Effector memory CD8-positive, alpha-beta T cell (primary cell): ENCODE measurements at regions not wholly inside any gene's neighbourhood (a gene's known extent, or its start where the extent isn't known, plus 50 kb on each side); places are given as distances from the start of the nearest gene placed in this dataset.
"Not testable (repeated sequence)": the region's sequence is repeated elsewhere in the genome, so short reads cannot be mapped to it uniquely, and the experiment has no call there.

ENCODE experiments used
- ATAC-seq: fragments of 150-1000 bp; cut with Tn5 transposase; replicated peaks from 2 replicates; pipeline ENCODE4 v1.10.0; 2021; ENCODE audit warnings: mild to moderate bottlenecking, moderate library complexity
- DNase-seq, 3 experiments: peaks; one replicate each; pipeline ENCODE4 v3.0.0; 2021
- H3K27ac Mint-ChIP-seq, 2 donors: one replicate each; pipeline ENCODE4 v1.8.0; 2022; ENCODE audit warnings: mild to moderate bottlenecking in 2 of 2, mixed read lengths in 2 of 2, moderate library complexity in 2 of 2
- H3K27me3 Mint-ChIP-seq, 2 donors: one replicate each; pipeline ENCODE4 v1.8.0; 2022; ENCODE audit warnings: mixed read lengths in 2 of 2
- H3K36me3 Mint-ChIP-seq: one replicate; pipeline ENCODE4 v1.8.0; 2022; ENCODE audit warnings: mild to moderate bottlenecking, moderate library complexity, mixed read lengths; ENCODE audit not compliant: insufficient read depth
- H3K4me1 Mint-ChIP-seq, 2 donors: one replicate each; pipeline ENCODE4 v1.8.0; 2022; ENCODE audit warnings: low read depth in 2 of 2, mixed read lengths in 2 of 2
- H3K4me3 Mint-ChIP-seq, 2 donors: one replicate each; pipeline ENCODE4 v1.8.0; 2022; ENCODE audit warnings: mild to moderate bottlenecking in 2 of 2, mixed read lengths in 2 of 2, moderate library complexity in 2 of 2
- H3K9me3 Mint-ChIP-seq, 2 donors: one replicate each; pipeline ENCODE4 v1.8.0; 2022; ENCODE audit warnings: mixed read lengths in 2 of 2

DNA sequence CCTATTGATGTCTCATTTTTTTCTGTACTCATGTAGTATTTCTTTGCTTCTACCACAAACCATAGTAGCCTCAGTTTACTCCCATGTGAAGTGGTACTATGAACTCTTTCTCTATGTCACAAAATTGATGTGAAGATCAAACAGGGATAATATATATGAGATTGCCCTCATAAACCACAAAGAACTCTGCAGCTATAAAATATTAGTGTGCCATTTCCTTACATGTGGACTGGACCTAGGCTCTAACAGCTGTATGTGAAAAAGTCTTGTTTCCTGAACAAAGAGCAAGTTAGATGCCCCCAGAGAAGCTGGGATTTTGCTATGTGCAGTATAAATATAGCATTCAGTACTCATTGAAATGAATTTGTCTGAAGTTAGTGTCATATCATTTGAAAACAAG lies 412.6 kb upstream of the ADAMTSL1 start:
- H3K4me1 Mint-ChIP-seq, result no peaks in the 10 kb centered on the region
- ATAC-seq (no peak), DNase-seq (no peak)
- H3K27ac Mint-ChIP-seq, result no peak overlapping the region
- H3K27me3 Mint-ChIP-seq, result no peaks in the 10 kb centered on the region
- H3K36me3 Mint-ChIP-seq, result no peaks in the 10 kb centered on the region
- no peak overlapping the region for H3K4me3 Mint-ChIP-seq
- H3K9me3 Mint-ChIP-seq, result peaks cover 0 to 2% of the 10 kb centered on the region in 2 donors

DNA sequence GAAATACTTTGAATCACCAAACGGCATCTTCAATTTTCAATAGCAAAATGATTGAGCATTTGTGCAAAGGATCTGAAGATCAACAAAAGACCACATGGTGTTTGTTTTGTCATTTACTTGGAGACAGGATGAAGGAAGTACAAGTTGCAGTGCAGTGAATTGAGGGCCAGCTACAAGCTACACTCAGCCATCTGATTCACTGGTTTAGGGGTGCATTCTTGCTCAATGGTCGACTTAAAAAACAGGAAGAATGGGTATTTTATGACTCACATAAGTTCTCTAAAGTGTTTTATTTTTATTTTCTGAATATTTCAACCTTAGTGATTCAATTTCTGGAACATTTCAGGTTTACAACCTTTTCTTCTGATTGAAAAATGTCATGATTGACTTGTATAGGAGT lies 412.1 kb upstream of the ADAMTSL1 start:
- Mint-ChIP-seq H3K36me3 (no peaks in the 10 kb centered on the region), H3K9me3 (peaks cover 0 to 2% of the 10 kb centered on the region in 2 donors), H3K27me3 (no peaks in the 10 kb centered on the region), H3K4me1 (no peaks in the 10 kb centered on the region), H3K27ac (no peak overlapping the region), H3K4me3 (no peak overlapping the region)
- no peak for ATAC-seq
- DNase-seq, result no peak

DNA sequence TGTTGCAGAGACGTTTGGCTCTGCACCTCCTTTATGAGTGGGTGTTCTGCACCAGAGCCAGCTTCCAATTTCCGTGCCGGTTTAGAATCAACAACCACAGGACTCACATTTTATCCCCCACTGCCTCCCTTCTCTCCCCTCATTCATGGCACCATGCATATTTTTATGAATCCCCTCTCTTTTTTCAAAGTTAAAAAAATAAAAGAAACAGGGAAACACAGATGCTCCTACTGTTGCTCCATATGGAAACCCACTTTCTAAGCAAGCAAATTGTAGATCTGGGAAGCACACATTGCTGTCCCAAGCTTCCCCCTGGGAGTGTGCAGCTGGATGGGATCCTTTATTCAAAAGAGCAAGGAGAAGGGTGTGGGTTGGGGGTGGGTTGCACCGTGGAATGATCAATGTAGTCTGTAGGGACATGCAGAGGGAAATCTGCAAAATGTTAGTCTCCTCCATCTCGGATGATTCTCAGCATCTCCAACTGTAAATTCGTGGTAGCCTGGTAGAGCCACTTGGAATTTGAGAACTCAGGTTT lies 410.0 kb upstream of the ADAMTSL1 start:
- DNase-seq, result no peak
- H3K4me1 Mint-ChIP-seq, result no peaks in the 10 kb centered on the region
- H3K4me3 Mint-ChIP-seq, result no peak overlapping the region
- no peak for ATAC-seq
- no peak overlapping the region for H3K27ac Mint-ChIP-seq
- H3K36me3 Mint-ChIP-seq, result no peaks in the 10 kb centered on the region
- H3K27me3 Mint-ChIP-seq, result no peaks in the 10 kb centered on the region
- peaks cover 0 to 6% of the 10 kb centered on the region in 2 donors for H3K9me3 Mint-ChIP-seq

DNA sequence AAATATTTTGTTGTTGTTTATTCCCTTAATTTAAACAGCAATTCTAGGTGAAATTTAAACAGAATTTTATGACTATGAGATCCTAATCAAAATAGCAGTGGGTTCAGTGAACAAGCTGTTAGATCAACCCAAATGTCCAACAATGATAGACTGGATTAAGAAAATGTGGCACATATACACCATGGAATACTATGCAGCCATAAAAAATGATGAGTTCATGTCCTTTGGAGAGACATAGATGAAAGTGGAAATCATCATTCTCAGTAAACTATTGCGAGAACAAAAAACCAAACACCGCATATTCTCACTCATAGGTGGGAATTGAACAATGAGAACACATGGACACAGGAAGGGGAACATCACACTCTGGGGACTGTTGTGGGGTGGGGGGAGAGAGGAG lies 407.3 kb upstream of the ADAMTSL1 start:
- H3K27ac Mint-ChIP-seq, ATAC-seq, H3K27me3 Mint-ChIP-seq, H3K36me3 Mint-ChIP-seq, H3K4me1 Mint-ChIP-seq, DNase-seq, H3K4me3 Mint-ChIP-seq, H3K9me3 Mint-ChIP-seq: not testable (repeated sequence)

DNA sequence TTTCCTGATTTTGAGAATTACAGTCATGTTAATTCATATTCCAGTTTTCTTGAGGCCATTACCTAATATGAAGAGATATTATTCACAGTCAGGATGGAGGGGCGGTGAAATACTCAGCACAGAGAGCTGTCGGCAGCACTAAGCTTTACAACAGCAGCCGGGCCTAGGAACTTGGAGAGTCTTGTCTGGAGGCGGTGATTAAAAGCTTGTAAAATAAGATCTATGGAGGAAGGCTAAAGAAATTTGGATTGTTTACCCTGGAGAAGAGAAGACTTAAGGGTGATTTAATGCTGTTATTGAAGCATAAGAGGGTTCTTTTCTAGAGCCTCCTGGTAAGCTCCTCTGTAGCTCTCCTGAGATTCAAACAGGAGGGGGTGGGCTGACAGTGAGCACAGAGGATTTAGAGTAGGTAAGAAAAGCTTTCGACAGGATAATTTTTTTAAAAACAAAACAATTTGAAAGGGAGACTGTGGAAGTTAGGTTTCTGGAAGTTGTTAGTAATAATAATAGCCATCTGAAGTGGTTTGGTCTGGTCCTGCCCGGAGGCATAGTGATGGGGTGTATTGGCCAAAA lies 406.3 kb upstream of the ADAMTSL1 start:
- Mint-ChIP-seq H3K27me3 (no peaks in the 10 kb centered on the region), H3K4me1 (no peaks in the 10 kb centered on the region), H3K27ac (no peak overlapping the region), H3K36me3 (no peaks in the 10 kb centered on the region), H3K4me3 (no peak overlapping the region), H3K9me3 (peaks cover 0 to 4% of the 10 kb centered on the region in 2 donors)
- no peak for DNase-seq
- ATAC-seq, result no peak

DNA sequence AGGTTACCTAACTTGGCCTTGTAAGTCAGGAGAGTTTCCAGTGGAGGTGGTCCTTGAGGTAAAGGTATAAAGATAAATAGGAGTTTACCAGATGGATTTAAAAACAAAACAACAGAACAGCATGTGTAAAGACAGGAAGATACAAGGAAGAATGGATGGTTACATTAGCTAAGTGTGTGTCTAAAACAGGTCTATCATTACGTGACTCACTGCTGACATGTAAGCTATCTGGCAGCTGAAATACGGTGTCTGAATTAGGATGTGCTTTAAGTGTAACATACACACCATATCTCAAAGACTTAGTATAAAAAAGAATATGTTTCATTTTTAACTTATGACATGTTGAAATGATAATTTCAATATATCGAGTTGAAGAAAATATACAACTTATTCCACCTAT lies 405.1 kb upstream of the ADAMTSL1 start:
- no peaks in the 10 kb centered on the region for H3K36me3 Mint-ChIP-seq
- H3K9me3 Mint-ChIP-seq, result peaks cover 0 to 4% of the 10 kb centered on the region in 2 donors
- DNase-seq, result no peak
- H3K27ac Mint-ChIP-seq, result no peak overlapping the region
- ATAC-seq, result no peak
- H3K27me3 Mint-ChIP-seq, result no peaks in the 10 kb centered on the region
- H3K4me3 Mint-ChIP-seq, result no peak overlapping the region
- H3K4me1 Mint-ChIP-seq, result no peaks in the 10 kb centered on the region

DNA sequence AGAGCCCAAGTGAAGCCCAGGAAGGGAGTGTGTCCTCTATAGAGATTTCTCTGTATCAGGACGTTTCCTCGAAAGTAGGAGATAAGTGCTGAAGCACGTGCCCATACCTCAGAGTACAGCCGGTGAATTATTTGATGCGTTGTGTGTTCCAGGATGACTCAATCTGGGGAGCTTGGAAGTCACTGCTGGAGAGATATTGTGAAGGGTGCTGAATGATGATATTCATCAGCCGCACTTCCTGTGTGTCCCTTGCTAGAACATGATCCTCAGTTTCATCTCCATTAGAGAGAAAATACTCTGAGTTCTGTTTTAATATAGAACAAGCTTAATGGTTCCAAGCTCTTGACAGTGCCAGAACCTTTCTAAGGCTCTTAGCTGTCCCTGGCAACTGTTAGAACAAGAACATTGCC lies 402.3 kb upstream of the ADAMTSL1 start:
- H3K4me3 Mint-ChIP-seq, result no peak overlapping the region
- DNase-seq, result no peak
- H3K9me3 Mint-ChIP-seq, result peaks cover 4 to 5% of the 10 kb centered on the region in 2 donors
- H3K4me1 Mint-ChIP-seq, result no peaks in the 10 kb centered on the region
- ATAC-seq, result no peak
- no peak overlapping the region for H3K27ac Mint-ChIP-seq
- no peaks in the 10 kb centered on the region for H3K27me3 Mint-ChIP-seq
- no peaks in the 10 kb centered on the region for H3K36me3 Mint-ChIP-seq

DNA sequence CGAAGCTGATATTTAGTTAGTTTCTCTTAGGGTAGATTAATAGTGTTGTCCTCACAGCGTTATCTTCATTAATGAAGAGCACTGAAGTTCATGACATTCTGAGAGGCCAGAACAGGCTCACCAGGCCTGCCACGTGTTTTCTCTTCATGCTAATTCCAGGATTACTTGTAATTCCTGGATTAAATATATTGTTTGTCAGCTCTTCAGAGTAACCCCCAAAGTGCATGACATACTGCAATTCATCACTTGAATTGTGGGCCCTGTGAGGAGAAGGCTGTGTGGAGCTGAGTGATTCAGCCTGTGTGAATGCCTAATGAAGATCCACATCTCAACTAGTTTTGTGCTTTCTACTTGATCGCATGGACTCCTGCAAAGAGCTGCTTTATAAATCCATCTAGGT lies 401.0 kb upstream of the ADAMTSL1 start:
- peaks cover 8 to 10% of the 10 kb centered on the region in 2 donors for H3K9me3 Mint-ChIP-seq
- DNase-seq (no peak), ATAC-seq (no peak)
- H3K27me3 Mint-ChIP-seq, result no peaks in the 10 kb centered on the region
- H3K4me3 Mint-ChIP-seq, result no peak overlapping the region
- no peaks in the 10 kb centered on the region for H3K4me1 Mint-ChIP-seq
- no peak overlapping the region for H3K27ac Mint-ChIP-seq
- no peaks in the 10 kb centered on the region for H3K36me3 Mint-ChIP-seq

DNA sequence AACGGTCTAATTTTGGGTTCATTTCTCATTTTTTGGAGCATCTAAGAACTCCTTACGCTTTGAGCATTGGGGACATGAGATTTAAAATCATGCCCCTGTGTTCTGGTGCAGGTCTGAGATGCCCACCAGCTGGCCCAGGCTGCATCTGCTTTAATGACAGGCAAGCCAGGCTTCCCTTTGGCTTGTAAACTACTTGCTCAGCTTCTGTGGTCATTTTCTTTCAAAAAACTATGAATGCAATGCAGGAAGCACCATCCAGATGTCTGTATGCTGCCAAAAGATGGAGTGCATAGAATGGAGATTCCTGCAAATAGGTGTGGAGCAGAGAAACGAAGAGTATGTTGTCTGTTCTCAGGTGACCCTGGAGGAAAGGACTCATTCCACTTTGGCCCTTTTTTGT lies 399.9 kb upstream of the ADAMTSL1 start:
- H3K4me3 Mint-ChIP-seq, result no peak overlapping the region
- no peaks in the 10 kb centered on the region for H3K27me3 Mint-ChIP-seq
- peaks cover 8 to 10% of the 10 kb centered on the region in 2 donors for H3K9me3 Mint-ChIP-seq
- no peaks in the 10 kb centered on the region for H3K4me1 Mint-ChIP-seq
- H3K27ac Mint-ChIP-seq, result no peak overlapping the region
- ATAC-seq, result no peak
- H3K36me3 Mint-ChIP-seq, result no peaks in the 10 kb centered on the region
- DNase-seq, result no peak

DNA sequence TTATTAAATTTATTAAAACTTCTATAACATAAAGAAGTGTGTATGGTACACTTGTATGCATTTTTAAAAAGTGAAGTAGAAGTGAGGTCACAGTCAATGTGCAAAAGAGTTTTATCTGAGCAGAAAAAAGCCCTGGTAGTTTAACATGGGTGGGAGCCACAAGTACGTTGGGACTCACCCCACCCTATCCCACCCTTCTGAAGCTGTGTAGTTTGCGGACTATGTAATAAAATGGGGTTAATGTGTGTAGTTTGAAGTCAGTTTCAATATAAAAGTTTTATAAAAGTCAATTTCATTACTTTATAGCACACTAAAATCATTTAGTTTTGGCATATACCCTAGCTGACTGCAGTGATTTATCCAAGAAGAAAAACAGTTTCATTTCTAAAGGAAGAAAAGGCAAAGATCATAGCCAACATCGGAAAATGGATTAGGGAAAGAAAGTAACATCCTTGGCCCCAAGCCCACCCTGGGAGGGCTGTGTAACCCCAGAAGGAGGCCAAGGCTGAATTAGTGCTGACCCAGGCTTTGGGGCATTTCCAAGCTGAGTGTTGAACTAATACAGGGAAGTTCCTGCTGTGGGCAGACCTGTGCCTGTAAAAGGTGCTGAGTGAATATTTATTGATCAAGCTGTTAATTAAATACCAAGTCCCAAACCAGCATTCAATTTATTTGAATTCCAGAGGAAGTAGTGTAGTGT lies 398.6 kb upstream of the ADAMTSL1 start:
- peaks cover 8 to 12% of the 10 kb centered on the region in 2 donors for H3K9me3 Mint-ChIP-seq
- H3K4me1 Mint-ChIP-seq, result no peaks in the 10 kb centered on the region
- no peak overlapping the region for H3K27ac Mint-ChIP-seq
- no peak overlapping the region for H3K4me3 Mint-ChIP-seq
- no peaks in the 10 kb centered on the region for H3K27me3 Mint-ChIP-seq
- no peak for DNase-seq
- ATAC-seq, result no peak
- H3K36me3 Mint-ChIP-seq, result no peaks in the 10 kb centered on the region

DNA sequence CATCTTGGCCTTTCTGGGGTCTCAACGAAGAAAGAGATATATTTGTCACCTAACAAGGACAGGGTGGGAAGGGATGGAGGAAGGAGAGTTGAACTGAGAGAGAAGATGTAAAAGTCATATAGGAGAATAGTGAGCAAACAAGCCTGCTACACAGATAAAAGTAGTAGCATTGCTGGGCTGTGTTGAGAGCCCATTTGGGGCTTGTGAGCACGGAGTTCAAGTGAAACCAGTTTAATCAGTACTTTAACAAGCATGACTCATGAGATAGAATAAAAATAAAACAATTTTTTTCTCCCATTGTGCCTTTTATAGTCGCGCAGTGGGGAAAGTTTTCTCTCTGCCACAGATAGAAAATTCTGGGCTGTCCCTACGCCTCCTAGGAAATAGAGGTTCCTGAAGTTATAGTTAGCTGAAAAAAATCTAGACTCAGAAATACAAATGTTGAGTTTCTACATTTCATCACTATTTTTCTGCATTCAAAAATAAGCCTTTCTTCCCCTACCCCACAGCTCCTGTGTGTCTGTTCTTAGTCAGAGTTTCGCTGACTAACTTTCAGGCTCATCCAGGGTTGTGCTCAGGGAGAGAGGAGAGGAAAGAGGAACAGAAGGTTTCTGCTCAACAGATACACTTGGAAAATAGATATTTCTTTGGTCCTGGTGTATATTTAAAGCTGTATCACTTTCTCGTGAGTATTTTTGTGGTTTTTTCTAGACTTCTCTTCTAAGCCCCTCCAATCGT lies 395.8 kb upstream of the ADAMTSL1 start:
- no peak overlapping the region for H3K27ac Mint-ChIP-seq
- no peaks in the 10 kb centered on the region for H3K27me3 Mint-ChIP-seq
- no peak overlapping the region for H3K4me3 Mint-ChIP-seq
- peaks cover 8 to 12% of the 10 kb centered on the region in 2 donors for H3K9me3 Mint-ChIP-seq
- no peaks in the 10 kb centered on the region for H3K4me1 Mint-ChIP-seq
- DNase-seq, result no peak
- no peaks in the 10 kb centered on the region for H3K36me3 Mint-ChIP-seq
- no peak for ATAC-seq

DNA sequence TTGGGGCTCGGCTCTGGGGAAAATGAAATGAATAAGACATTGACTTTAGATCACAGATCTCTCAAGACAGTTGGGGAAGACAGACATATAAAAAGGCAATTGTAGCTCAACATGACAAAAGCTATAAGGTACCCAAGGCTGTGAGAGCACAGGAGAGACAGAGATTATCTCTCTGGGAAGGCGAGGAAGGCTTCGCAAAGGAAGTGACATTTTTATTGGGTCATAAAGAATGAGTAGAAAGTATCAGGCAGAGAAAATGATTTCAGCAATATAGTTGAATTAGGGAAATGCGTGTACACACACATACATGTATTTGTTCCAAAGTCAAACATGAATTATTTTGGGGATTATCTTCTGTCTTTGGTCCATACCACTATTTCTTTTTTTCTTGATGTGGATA lies 381.8 kb upstream of the ADAMTSL1 start:
- no peak overlapping the region for H3K27ac Mint-ChIP-seq
- H3K36me3 Mint-ChIP-seq, result peaks cover 2% of the 10 kb centered on the region
- no peak overlapping the region for H3K4me3 Mint-ChIP-seq
- no peak for DNase-seq
- H3K9me3 Mint-ChIP-seq, result peaks cover 0 to 6% of the 10 kb centered on the region in 2 donors
- H3K4me1 Mint-ChIP-seq, result no peaks in the 10 kb centered on the region
- no peaks in the 10 kb centered on the region for H3K27me3 Mint-ChIP-seq
- ATAC-seq, result no peak

DNA sequence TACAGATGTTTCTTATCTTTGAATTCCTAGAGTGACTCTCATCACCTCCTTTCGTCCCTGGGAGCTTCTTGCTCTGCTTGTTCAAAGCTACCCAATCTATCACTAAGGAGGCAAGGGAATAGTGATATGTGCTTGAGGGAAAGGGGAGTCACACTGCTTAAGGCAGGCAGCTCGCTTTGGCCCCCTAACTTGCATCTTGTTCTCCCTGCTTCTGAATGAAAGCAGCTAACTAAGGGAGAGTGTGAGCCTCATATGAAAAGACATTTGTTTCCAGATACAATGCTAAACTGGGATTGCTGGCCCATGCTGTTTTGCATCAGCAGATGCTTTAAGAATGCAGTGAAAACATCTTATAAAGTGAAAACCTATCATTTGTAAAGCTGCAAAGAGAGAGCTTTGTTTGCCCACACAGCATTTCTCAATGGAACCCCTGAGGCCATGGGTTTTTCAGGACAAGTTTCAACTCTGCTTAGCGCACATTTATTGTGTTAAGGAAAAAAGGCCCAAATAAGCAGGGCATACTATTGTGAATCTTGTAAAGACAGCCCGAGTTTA lies 367.9 kb upstream of the ADAMTSL1 start:
- DNase-seq (no peak), ATAC-seq (no peak)
- H3K27me3 Mint-ChIP-seq, result no peaks in the 10 kb centered on the region
- H3K4me3 Mint-ChIP-seq, result no peak overlapping the region
- no peak overlapping the region for H3K27ac Mint-ChIP-seq
- peaks cover 0 to 4% of the 10 kb centered on the region in 2 donors for H3K9me3 Mint-ChIP-seq
- no peaks in the 10 kb centered on the region for H3K36me3 Mint-ChIP-seq
- no peaks in the 10 kb centered on the region for H3K4me1 Mint-ChIP-seq
